HEK293 (cell line): ENCODE measurements at regions not wholly inside any gene's neighbourhood (a gene's known extent, or its start where the extent isn't known, plus 50 kb on each side); places are given as distances from the start of the nearest gene placed in this dataset.

Experiments used
- BCL11A ChIP-seq: fragments of 450-650 bp; formaldehyde crosslinking; IDR thresholded peaks from 2 replicates; pipeline ENCODE4 v1.5.1; 2016; ENCODE audit warnings: low read depth, missing biosample characterization, missing genetic modification characterization
- CTCF ChIP-seq: fragments of 450-650 bp; formaldehyde crosslinking; IDR thresholded peaks from 2 replicates; pipeline ENCODE4 v1.5.1; 2016; ENCODE audit warnings: missing biosample characterization, missing genetic modification characterization
- WT1 ChIP-seq: fragments of 450-650 bp; formaldehyde crosslinking; IDR thresholded peaks from 2 replicates; pipeline ENCODE4 v1.5.1; 2016; ENCODE audit warnings: missing biosample characterization, missing genetic modification characterization
- ZNF211 ChIP-seq: fragments of 450-650 bp; formaldehyde crosslinking; IDR thresholded peaks from 2 replicates; pipeline ENCODE4 v1.5.1; 2016; ENCODE audit warnings: low read depth, missing biosample characterization, missing genetic modification characterization
- ZNF274 ChIP-seq, 2 experiments: fragments of 200-500 bp in 1 of 2; fragments of 450-650 bp in 1 of 2; sonication (Bioruptor generic) in 1 of 2; formaldehyde crosslinking in 1 of 2; IDR thresholded peaks; 2 replicates each; pipeline versions ENCODE4 v1.5.1 to v1.6.1; 2014 to 2016; ENCODE audit warnings: borderline replicate concordance in 1 of 2, inconsistent platforms in 1 of 2, low read length in 1 of 2, missing biosample characterization in 1 of 2, missing genetic modification characterization in 1 of 2
- ZNF362 ChIP-seq: fragments of 450-650 bp; formaldehyde crosslinking; IDR thresholded peaks from 2 replicates; pipeline ENCODE4 v1.5.1; 2016; ENCODE audit warnings: missing biosample characterization, missing genetic modification characterization
- ZNF433 ChIP-seq: fragments of 450-650 bp; formaldehyde crosslinking; IDR thresholded peaks from 2 replicates; pipeline ENCODE4 v1.5.1; 2016; ENCODE audit warnings: missing biosample characterization, missing genetic modification characterization, low read depth
- ZNF747 ChIP-seq: fragments of 450-650 bp; formaldehyde crosslinking; IDR thresholded peaks from 2 replicates; pipeline ENCODE4 v1.5.1; 2016; ENCODE audit warnings: missing biosample characterization, missing genetic modification characterization
- TF ChIP-seq, protein P1 (sequence below): fragments of 450-650 bp; formaldehyde crosslinking; IDR thresholded peaks from 2 replicates; pipeline ENCODE4 v1.5.1; 2016; ENCODE audit warnings: missing biosample characterization, missing genetic modification characterization

DNA sequence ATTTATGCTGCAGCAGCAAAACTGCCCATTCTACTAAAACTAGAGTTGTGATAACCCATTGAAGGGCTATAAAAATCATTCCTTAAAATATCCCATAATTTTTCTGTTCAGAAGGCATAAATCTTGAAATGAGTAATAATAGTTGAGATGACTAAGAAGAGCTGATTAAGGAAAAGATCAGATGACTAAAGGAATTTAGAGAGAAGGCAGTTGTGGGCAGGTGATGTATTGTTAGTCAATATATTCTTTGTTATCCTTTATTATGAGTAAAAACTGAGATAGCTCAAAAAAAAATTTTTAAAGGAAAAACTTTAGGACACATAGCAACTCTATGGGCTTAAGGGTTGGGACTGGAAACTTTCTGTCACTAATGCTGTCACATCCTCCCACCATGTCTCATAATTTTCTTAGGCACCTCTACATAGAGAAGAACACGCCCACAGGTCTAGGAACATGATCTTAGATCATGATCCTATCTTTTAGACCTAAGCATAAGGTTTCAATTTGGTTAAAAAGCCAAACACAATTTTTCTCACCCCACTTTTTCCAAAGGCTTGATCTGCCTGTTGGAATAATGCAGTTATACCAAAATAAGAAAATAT, 597.5 kb upstream of the MEF2C start:
- TF ChIP-seq CTCF (tag by site-specific recombination) (no peak), ZNF433 (tag by site-specific recombination) (no peak), ZNF211 (tag by site-specific recombination) (no peak), ZNF274 (IDR thresholded peaks at IDR 0.05; ENCODE audit: low read length) (no peak), ZNF274 (tag by site-specific recombination; IDR thresholded peaks at IDR 0.05; ENCODE audit: borderline replicate concordance) (no peak), BCL11A (tag by site-specific recombination) (no peak), WT1 (tag by site-specific recombination) (no peak), ZNF362 (tag by site-specific recombination) (no peak), ZNF747 (tag by site-specific recombination) (no peak)
- TF ChIP-seq, protein P1, sequence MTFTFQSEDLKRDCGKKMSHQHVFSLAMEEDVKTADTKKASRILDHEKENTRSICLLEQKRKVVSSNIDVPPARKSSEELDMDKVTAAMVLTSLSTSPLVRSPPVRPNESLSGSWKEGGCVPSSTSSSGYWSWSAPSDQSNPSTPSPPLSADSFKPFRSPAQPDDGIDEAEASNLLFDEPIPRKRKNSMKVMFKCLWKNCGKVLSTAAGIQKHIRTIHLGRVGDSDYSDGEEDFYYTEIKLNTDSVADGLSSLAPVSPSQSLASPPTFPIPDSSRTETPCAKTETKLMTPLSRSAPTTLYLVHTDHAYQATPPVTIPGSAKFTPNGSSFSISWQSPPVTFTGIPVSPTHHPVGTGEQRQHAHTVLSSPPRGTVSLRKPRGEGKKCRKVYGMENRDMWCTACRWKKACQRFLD (tag by site-specific recombination): no peak
